ENCODE measurements at regions not wholly inside any gene's neighbourhood (a gene's known extent, or its start where the extent isn't known, plus 50 kb on each side); places are given as distances from the start of the nearest gene placed in this dataset.
"Not testable (repeated sequence)": the region's sequence is repeated elsewhere in the genome, so short reads cannot be mapped to it uniquely, and the experiment has no call there.

GRCh38 chr10:55782181-55782580, 578.9 kb downstream of the ZWINT start:
- DNase-seq (ENCODE audit: extremely low read depth, low read depth): no peak

GRCh38 chr10:55766212-55766611, 594.8 kb downstream of the ZWINT start:
- DNase-seq (ENCODE audit: extremely low read depth, low read depth): no peak

DNA sequence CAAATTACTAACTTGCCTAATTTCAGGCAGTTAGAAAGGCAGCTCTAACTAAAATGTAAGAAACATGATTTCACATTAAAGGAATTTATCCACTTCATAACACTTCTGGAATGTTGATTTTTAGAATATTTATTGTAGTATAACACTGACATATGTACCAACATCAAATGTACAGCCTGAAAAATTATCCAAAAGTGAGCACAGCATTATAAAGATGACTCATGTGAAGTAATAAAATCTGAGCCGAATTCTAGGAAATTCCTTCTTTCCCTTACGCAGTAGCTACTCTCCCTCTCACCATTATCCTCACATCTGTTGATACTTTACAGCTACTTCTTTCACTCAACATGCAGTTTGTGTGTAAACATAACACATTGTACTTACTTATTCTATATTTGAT, 610.6 kb downstream of the ZWINT start:
- DNase-seq (ENCODE audit: extremely low read depth, low read depth): no peak

DNA sequence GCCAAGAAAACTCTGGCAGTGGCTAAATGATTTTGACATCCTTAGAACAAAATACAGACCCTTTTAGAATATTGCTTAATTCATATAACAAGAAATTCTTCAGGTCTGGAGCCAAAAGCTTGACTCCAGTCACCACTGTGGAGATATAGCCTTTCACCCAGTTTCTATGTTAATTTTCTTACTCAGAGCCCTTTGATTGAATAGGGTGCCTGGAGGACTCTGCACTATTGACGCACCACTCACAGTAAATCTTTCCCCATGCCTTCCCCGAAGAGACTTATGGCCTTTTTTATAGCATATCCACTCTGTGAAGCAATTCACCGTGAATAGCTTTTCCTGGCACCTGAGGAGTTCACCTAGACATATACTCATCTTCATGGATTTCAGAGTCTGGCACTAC, 613.8 kb downstream of the ZWINT start:
- DNase-seq (ENCODE audit: extremely low read depth, low read depth): no peak

DNA sequence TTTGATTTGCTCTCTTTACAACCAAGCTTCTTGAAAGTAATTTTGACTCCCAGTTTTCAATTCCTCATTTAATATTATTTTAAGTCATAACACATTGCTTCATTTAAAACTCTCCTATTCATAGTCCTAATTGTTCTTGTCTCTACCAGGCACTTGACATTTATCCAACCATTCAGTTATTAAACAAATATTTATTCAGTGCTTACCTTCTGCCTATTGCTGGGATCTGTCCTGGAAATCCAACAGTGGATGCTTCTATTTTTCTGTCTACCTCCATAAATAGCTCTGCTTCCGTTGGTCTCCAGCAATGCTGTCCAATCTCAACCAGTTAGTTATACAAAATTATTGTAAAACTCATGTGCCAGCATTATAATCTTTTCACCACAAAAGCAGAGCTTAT, 615.1 kb downstream of the ZWINT start:
- no peak for DNase-seq (ENCODE audit: extremely low read depth, low read depth)

- no peak for DNase-seq (ENCODE audit: extremely low read depth, low read depth)
Measured at GRCh38 chr10:55742487-55742886, 618.6 kb downstream of the ZWINT start.

GRCh38 chr10:55740767-55741166, 620.3 kb downstream of the ZWINT start:
- peak; percentile 71 for DNase-seq (ENCODE audit: extremely low read depth, low read depth)

DNA sequence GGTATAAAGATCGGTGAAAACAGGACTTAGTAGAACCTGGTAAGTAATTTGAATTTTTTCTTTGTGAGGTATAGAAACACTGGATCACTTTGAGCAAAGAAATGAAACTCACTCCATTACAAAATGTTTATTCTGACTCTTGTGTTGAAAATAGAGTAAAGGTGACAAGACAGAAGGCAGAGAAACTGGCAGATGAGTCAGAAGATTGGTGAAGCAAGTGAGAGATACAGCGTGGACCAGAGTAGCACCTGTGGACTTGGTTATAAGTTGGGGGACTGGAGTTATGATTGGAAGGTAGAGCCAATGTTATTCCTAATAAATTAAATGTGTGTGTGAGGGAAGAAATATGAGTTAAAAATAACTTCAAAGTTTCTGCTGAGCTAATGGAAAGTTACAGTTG, 620.9 kb downstream of the ZWINT start:
- peak; percentile 19 for DNase-seq (ENCODE audit: extremely low read depth, low read depth)

DNA sequence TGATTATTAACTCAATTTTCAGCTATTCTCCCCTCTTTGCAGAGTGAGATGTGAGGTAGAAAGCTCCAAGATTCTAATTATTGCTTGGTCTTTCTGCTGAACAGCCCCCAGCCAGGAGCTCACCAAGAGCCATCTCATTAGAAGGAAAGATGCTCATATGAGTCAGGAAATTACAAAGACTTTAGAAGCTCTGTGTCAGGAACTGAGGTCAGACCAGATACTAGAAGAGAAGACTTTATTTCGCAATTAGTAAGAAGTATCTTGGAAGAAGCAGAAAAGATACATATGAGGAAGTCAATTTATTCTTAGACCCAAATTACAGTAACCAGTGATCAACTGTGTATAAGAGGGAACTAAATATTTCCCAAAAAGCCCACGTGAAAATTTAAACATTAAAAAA, 626.9 kb downstream of the ZWINT start:
- DNase-seq (ENCODE audit: extremely low read depth, low read depth): no peak

- no peak for DNase-seq (ENCODE audit: extremely low read depth, low read depth)
Measured at GRCh38 chr10:55704950-55705349, 656.1 kb downstream of the ZWINT start.

DNA sequence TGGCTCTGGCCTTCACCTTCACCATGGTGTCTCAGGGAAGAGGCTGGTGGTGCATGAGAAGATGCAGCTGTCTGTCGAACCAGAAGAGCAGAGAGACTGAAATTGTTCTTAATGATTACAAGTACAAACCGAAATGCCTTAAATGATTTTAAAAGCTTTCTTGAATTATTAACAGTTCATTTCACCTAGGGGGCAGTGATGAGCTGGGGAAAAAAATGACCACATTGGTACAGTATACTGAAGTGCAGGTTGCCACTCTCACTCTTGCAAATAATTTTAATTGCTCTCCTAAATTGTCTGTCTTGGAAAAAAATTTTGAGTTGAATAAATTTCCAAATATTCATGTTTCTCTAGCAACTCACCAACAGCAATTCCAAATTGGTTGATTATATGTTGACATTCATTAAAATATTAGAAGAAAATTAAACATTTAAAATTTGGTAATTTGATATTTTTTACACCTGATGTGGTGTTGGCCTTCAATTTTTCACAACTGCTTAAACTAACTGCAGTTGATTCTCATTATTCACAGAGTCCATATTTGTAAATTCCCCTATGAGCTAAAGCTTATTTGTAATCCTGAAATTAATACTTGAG, 692.6 kb downstream of the ZWINT start:
- DNase-seq (ENCODE audit: extremely low read depth, low read depth): peak; percentile 26

GRCh38 chr10:55653531-55653930, 707.5 kb downstream of the ZWINT start:
- no peak for DNase-seq (ENCODE audit: extremely low read depth, low read depth)

- no peak for DNase-seq (ENCODE audit: extremely low read depth, low read depth)
Measured at GRCh38 chr10:55641601-55642000, 719.5 kb downstream of the ZWINT start.

DNA sequence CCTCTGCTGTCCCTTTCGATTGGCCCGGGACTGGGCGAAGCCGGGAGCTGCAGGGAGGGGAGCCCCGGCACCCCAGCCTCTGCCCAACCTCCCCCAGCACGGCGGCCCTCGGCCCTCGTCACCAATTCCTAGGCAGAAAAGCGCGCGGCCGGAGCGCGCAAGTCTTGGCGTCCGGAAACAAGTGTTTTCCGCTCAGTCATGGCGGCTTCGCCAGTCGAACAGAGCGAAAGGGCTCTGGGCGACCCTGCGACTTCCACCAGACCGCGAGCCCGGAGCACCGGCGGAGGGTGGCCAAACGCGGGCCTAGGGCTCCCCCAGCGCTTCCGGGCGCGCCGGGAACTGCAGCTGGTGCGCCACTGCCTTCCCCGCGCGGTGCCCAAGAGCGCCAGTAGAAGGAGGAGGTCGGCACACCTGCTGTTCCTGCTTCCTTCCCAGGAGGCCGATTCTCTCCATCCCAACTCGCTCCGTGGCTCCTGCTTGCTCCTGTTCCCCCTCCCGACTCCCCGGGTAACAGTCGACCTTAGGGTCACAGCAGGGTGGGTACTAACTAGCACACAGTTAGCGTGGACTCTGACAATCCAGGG, 729.9 kb downstream of the ZWINT start:
- peak; percentile 81 for DNase-seq (ENCODE audit: extremely low read depth, low read depth)

DNA sequence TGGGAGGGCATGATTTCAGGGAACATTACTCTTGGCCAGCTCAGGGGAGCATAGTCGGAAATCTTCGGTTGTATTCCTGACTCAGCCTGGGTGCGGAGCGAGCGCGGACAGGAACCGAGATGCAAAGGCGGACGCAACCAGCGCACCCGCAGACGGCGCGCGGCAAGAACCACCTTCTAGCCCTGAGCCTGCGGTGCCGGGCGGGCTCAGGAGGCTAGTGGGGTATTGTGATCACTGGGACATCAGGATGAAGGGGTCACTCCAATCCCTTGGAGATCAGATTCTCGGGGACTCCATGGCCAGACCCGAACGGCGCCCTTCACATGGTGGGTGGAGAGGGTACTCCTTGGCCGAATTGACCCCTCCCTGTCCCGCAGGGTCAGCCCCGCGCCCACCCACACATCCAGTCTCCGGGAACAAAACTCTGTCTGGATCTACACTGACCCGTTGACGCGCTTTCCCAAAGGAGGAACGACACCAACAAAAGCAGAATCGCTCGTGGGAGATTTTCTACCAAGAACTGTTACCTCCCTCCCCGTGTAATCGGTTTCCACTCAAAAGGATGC, 730.5 kb downstream of the ZWINT start:
- no peak for DNase-seq (ENCODE audit: extremely low read depth, low read depth)

DNA sequence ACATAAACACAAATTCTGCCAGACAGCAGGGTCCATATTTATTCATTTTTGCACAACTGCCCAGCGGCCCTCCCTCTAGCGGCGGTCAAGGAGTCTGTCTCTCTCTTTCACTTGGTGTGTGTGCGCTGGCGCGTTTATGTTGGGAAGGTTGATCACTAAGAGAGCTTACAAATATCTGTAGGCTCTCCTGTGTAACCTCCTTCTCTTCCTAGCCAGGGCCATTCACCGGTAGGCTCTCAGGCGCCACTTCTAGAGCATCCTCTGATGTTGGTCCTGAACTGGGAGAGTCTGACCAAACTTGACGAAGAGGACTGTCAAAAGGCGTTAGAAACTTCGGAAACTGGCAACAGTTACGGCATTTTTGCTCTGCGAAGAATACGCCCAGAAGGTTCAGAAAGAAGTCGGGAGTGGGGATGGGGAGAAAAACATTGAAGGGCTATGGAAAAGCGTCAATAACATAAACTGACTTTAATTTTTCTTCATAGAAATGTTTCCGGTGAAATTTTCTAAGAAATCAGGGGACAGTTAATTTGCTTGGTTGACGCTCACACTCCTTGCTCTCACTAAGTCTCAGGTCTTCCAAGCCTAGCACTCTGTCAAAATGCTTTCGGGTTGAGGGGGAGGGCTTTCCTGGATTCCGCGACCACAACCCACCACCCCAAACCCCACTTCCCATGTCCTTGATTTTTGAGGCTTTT, 731.1 kb downstream of the ZWINT start:
- DNase-seq (ENCODE audit: extremely low read depth, low read depth): peak; percentile 81

- peak; percentile 44 for DNase-seq (ENCODE audit: extremely low read depth, low read depth)
Measured at GRCh38 chr10:55628260-55628701, 732.8 kb downstream of the ZWINT start.

DNA sequence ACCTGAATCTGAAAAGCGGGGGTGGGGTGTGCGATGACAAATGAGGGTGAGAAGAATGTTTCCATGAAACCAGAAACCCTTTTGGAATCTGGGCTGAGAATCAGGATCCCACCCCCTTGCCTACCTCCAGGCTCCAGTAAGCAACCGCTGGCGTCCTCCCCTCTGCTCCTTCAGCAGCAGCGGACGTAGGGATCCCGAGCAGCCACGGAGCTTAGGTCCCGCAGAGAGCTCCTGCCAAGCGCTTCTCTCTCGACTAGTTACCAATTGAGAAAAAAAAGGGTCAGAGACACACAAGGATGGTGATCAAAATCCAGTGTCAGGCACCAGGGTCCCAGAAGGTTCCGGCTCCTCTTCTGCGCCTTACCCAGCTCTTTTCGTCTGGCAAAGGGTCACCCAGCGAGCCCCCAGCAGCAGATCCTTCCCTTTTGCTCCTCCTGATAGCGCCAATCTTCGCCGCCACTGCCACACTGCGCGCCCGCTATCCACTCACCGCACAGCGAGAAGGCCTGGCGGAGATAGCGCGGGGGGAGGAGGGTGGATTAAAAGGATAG, 733.5 kb downstream of the ZWINT start:
- no peak for DNase-seq (ENCODE audit: extremely low read depth, low read depth)

DNA sequence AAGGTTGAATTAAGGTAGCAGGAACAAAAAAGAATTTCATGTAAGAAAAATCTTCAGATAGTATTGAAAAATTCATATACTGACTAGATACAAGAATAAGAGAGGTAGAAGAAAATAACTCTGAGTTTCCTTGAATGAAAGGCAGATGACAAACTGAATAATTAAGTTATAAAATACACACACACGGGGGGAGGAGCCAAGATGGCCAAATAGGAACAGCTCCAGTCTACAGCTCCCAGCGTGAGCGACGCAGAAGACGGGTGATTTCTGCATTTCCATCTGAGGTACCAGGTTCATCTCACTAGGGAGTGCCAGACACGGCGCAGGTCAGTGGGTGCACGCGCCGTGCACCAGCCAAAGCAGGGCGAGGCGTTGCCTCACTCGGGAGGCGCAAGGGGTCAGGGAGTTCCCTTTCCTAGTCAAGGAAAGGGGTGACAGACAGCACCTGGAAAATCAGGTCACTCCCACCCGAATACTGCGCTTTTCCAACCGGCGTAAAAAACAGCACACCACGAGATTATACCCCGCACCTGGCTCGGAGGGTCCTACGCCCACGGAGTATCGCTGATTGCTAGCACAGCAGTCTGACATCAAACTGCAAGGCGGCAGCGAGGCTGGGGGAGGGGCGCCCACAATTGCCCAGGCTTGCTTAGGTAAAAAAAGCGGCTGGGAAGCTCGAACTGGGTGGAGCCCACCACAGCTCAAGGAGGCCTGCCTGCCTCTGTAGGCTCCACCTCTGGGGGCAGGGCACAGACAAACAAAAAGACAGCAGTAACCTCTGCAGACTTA, 759.2 kb downstream of the ZWINT start:
- not testable (repeated sequence) for DNase-seq (ENCODE audit: extremely low read depth, low read depth)

DNA sequence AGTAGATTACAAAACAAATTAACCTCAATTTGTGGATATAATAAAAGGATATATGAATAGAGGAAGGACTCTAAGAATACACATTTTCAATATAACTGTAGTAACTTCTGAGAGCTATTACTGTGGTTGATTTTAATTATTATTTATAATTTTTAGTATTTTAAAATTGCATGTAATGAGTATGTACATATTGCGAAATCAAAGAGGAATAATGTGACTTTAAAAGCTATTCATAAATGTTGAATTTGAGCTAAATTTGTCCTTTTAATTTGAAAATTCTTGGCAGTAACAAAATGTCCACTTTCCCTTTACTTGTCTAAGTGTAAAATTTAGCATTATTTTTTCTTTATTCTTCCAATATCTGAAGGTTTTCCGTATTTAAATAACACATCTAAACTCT, 750.6 kb upstream of the PCDH15 start:
- DNase-seq (ENCODE audit: extremely low read depth, low read depth): no peak

DNA sequence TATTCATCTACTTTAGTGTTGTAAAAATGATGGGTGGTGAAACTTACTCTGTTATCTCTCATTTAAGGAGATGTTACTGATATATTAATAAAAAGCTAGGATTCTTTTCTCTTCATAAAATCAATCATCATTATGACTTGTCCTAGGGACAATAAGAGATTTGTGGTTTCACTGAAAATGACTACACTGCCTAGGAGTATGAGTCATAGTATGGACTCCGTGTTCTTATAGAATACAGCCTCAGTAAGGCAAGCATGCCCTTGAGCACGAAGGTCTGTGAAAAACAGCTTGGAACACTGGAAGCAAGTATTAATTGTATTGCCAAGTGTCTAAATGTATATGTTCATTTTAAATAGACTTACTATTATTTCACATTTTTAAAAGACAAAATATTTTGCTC, 749.2 kb upstream of the PCDH15 start:
- no peak for DNase-seq (ENCODE audit: extremely low read depth, low read depth)

All from NCI-H460 (cell line).